Hepatocyte (in vitro differentiated cells): ENCODE measurements at regions not wholly inside any gene's neighbourhood (a gene's known extent, or its start where the extent isn't known, plus 50 kb on each side); places are given as distances from the start of the nearest gene placed in this dataset.

Source experiments
- DNase-seq: peaks from one replicate; pipeline ENCODE4 v3.0.0-alpha.2; 2016; ENCODE audit warnings: low spot score
- H2AFZ ChIP-seq: fragments of 200-600 bp; sonication (generic); 2 replicates; pipeline ENCODE4 v1.6.0; 2016; ENCODE audit warnings: antibody characterized with exemption, mild to moderate bottlenecking
- H3K27ac ChIP-seq: fragments of 200-600 bp; sonication (generic); 2 replicates; pipeline ENCODE4 v1.5.1; 2016; ENCODE audit warnings: mild to moderate bottlenecking
- H3K27me3 ChIP-seq: fragments of 200-600 bp; sonication (generic); 2 replicates; pipeline ENCODE4 v1.6.1; 2016
- H3K36me3 ChIP-seq: fragments of 200-600 bp; sonication (generic); replicated peaks from 2 replicates; pipeline ENCODE4 v1.5.1; 2016; ENCODE audit warnings: low read depth; ENCODE audit not compliant: insufficient read depth
- H3K4me1 ChIP-seq: fragments of 200-600 bp; sonication (generic); 2 replicates; pipeline ENCODE4 v1.5.1; 2016; ENCODE audit warnings: mild to moderate bottlenecking, moderate library complexity; ENCODE audit not compliant: insufficient read depth
- H3K4me2 ChIP-seq: fragments of 200-600 bp; sonication (generic); 2 replicates; pipeline ENCODE4 v1.6.0; 2016
- H3K4me3 ChIP-seq: fragments of 200-600 bp; sonication (generic); 2 replicates; pipeline ENCODE4 v1.5.1; 2016; ENCODE audit warnings: mild to moderate bottlenecking
- H3K79me2 ChIP-seq: fragments of 200-600 bp; sonication (generic); 2 replicates; pipeline ENCODE4 v1.6.0; 2017; ENCODE audit warnings: mild to moderate bottlenecking
- H3K9me2 ChIP-seq: fragments of 200-600 bp; sonication (generic); replicated peaks from 2 replicates; pipeline ENCODE4 v1.6.0; 2017; ENCODE audit warnings: mild to moderate bottlenecking; ENCODE audit not compliant: insufficient read depth
- H3K9me3 ChIP-seq: fragments of 200-600 bp; sonication (generic); 2 replicates; pipeline ENCODE4 v1.5.1; 2016; ENCODE audit warnings: low read depth, mild to moderate bottlenecking
- H4K20me1 ChIP-seq: fragments of 200-600 bp; sonication (generic); 2 replicates; pipeline ENCODE4 v1.6.0; 2016; ENCODE audit warnings: mild to moderate bottlenecking; ENCODE audit not compliant: insufficient read depth, poor library complexity, severe bottlenecking
- CTCF ChIP-seq: fragments of 200-600 bp; sonication (generic); IDR thresholded peaks from 2 replicates; pipeline ENCODE4 v1.5.1; 2016; ENCODE audit warnings: antibody characterized with exemption, mild to moderate bottlenecking; ENCODE audit not compliant: poor library complexity
- EZH2 ChIP-seq: fragments of 200-600 bp; sonication (generic); IDR thresholded peaks from 2 replicates; pipeline ENCODE4 v1.6.1; 2016; ENCODE audit warnings: antibody characterized with exemption, mild to moderate bottlenecking, borderline replicate concordance
- EZH2phosphoT487 ChIP-seq: fragments of 200-600 bp; sonication (generic); IDR thresholded peaks from one replicate; pipeline ENCODE4 v1.6.1; 2018; ENCODE audit warnings: antibody characterized with exemption, mild to moderate bottlenecking, low read depth, moderate library complexity; ENCODE audit not compliant: unreplicated experiment, severe bottlenecking
- WGBS: methylation state at CpG from one replicate; pipeline ENCODE4 v1.1.6; 2016; ENCODE audit warnings: low lambda C conversion rate; ENCODE audit errors: missing lambda C conversion rate; 5-methylcytosine and 5-hydroxymethylcytosine counted together

GRCh38 chr2:152243761-152244640 lies 68.4 kb upstream of the STAM2 start:
- H3K9me2 ChIP-seq, result no peaks in the 10 kb centered on the region
- no peak overlapping the region for H3K4me3 ChIP-seq
- no peaks in the 10 kb centered on the region for H3K27me3 ChIP-seq
- H3K27ac ChIP-seq, result no peak overlapping the region
- 84% methylated on average over 8 of the region's 8 CpGs for WGBS
- TF ChIP-seq EZH2phosphoT487, result no peak
- TF ChIP-seq EZH2, result no peak
- TF ChIP-seq CTCF, result no peak
- no peaks in the 10 kb centered on the region for H3K4me1 ChIP-seq
- no peaks in the 10 kb centered on the region for H3K79me2 ChIP-seq
- no peaks in the 10 kb centered on the region for H3K9me3 ChIP-seq
- H2AFZ ChIP-seq, result no peak overlapping the region
- no peaks in the 10 kb centered on the region for H3K36me3 ChIP-seq
- DNase-seq, result no peak
- H3K4me2 ChIP-seq, result no peak overlapping the region
- H4K20me1 ChIP-seq, result no peaks in the 10 kb centered on the region

GRCh38 chr2:152245653-152246052 lies 70.1 kb upstream of the STAM2 start:
- TF ChIP-seq EZH2phosphoT487, result no peak
- TF ChIP-seq EZH2, result no peak
- no peak for TF ChIP-seq CTCF
- H3K4me1 ChIP-seq, result no peaks in the 10 kb centered on the region
- H3K36me3 ChIP-seq, result no peaks in the 10 kb centered on the region
- no peaks in the 10 kb centered on the region for H3K27me3 ChIP-seq
- no peaks in the 10 kb centered on the region for H3K9me2 ChIP-seq
- no peak overlapping the region for H3K4me3 ChIP-seq
- no peaks in the 10 kb centered on the region for H3K9me3 ChIP-seq
- H3K4me2 ChIP-seq, result no peak overlapping the region
- no peak overlapping the region for H3K27ac ChIP-seq
- H2AFZ ChIP-seq, result no peak overlapping the region
- DNase-seq, result no peak
- H4K20me1 ChIP-seq, result no peaks in the 10 kb centered on the region
- no peaks in the 10 kb centered on the region for H3K79me2 ChIP-seq

GRCh38 chr2:152246686-152247336 lies 71.2 kb upstream of the STAM2 start:
- H3K4me2 ChIP-seq, result no peak overlapping the region
- no peak overlapping the region for H3K27ac ChIP-seq
- no peaks in the 10 kb centered on the region for H3K27me3 ChIP-seq
- no peaks in the 10 kb centered on the region for H3K36me3 ChIP-seq
- TF ChIP-seq EZH2phosphoT487, result no peak
- TF ChIP-seq CTCF, result no peak
- TF ChIP-seq EZH2, result no peak
- H3K4me3 ChIP-seq, result no peak overlapping the region
- no peaks in the 10 kb centered on the region for H3K79me2 ChIP-seq
- no peaks in the 10 kb centered on the region for H3K9me2 ChIP-seq
- H3K9me3 ChIP-seq, result no peaks in the 10 kb centered on the region
- no peaks in the 10 kb centered on the region for H4K20me1 ChIP-seq
- no peaks in the 10 kb centered on the region for H3K4me1 ChIP-seq
- 93% methylated on average over 4 of the region's 4 CpGs for WGBS
- no peak for DNase-seq
- H2AFZ ChIP-seq, result no peak overlapping the region
